PC-9 (cell line): ENCODE measurements at regions not wholly inside any gene's neighbourhood (a gene's known extent, or its start where the extent isn't known, plus 50 kb on each side); places are given as distances from the start of the nearest gene placed in this dataset.

Experiments used
- BruUV-seq: library from RNA; stranded (reverse); fragments of 400-500 nt; replicated peaks from 2 replicates; lab custom pipeline; 2021; lab: Mats Ljungman, UMichigan
- CTCF ChIA-PET: fragments of 300-600 bp; sonication (Branson Sonifier 250); formaldehyde crosslinking; loops from one replicate; lab custom pipeline; 2022; ENCODE audit warnings: antibody characterized with exemption; lab: Charles Lee
- POLR2A ChIA-PET: fragments of 300-600 bp; sonication (Branson Sonifier 250); formaldehyde crosslinking; loops from one replicate; lab custom pipeline; 2022; ENCODE audit warnings: antibody characterized with exemption; ENCODE audit not compliant: unreplicated experiment; lab: Charles Lee
- DNase-seq, 2 experiments: peaks; one replicate each; pipeline versions ENCODE4 v3.0.0 to v3.0.0-alpha.2; 2015 to 2022; ENCODE audit warnings: mixed read lengths in 1 of 2
- H2AFZ ChIP-seq: fragments of 200-600 bp; sonication (generic); 2 replicates; pipeline ENCODE4 v1.8.1; 2017; ENCODE audit warnings: antibody characterized with exemption
- H3F3A ChIP-seq: fragments of 200-600 bp; sonication (generic); 2 replicates; pipeline ENCODE4 v1.8.1; 2017; ENCODE audit warnings: antibody characterized with exemption, mild to moderate bottlenecking, low read depth; ENCODE audit not compliant: insufficient read depth
- H3K27ac ChIP-seq: fragments of 200-600 bp; sonication (generic); 2 replicates; pipeline ENCODE4 v1.6.1; 2016; ENCODE audit warnings: mixed run types
- H3K27me3 ChIP-seq: fragments of 200-600 bp; sonication (generic); 2 replicates; pipeline ENCODE4 v1.6.1; 2016; ENCODE audit warnings: low read depth, mixed run types; ENCODE audit not compliant: insufficient read depth
- H3K36me3 ChIP-seq: fragments of 200-600 bp; sonication (generic); 2 replicates; pipeline ENCODE4 v1.6.1; 2016; ENCODE audit warnings: low read depth, mixed run types
- H3K4me1 ChIP-seq: fragments of 200-600 bp; sonication (generic); replicated peaks from 2 replicates; pipeline ENCODE4 v1.6.1; 2016; ENCODE audit warnings: mixed run types; ENCODE audit not compliant: insufficient read depth
- H3K4me2 ChIP-seq: fragments of 200-600 bp; sonication (generic); 2 replicates; pipeline ENCODE4 v1.6.1; 2017; ENCODE audit warnings: mixed run types
- H3K4me3 ChIP-seq: fragments of 200-600 bp; sonication (generic); 2 replicates; pipeline ENCODE4 v1.6.1; 2016; ENCODE audit warnings: mixed run types
- H3K79me2 ChIP-seq: fragments of 200-600 bp; sonication (generic); 2 replicates; pipeline ENCODE4 v1.6.1; 2017; ENCODE audit warnings: low read depth, mixed run types
- H3K9me2 ChIP-seq: fragments of 200-600 bp; sonication (generic); 2 replicates; pipeline ENCODE4 v1.8.1; 2017; ENCODE audit warnings: mild to moderate bottlenecking; ENCODE audit not compliant: insufficient read depth
- H3K9me3 ChIP-seq: fragments of 200-600 bp; sonication (generic); 2 replicates; pipeline ENCODE4 v1.8.1; 2016; ENCODE audit warnings: low read depth; ENCODE audit not compliant: insufficient read depth
- H4K20me1 ChIP-seq: fragments of 200-600 bp; sonication (generic); 2 replicates; pipeline ENCODE4 v1.8.1; 2017; ENCODE audit not compliant: insufficient read depth
- EZH2 ChIP-seq: fragments of 200-600 bp; sonication (generic); IDR thresholded peaks from 2 replicates; pipeline ENCODE4 v1.8.0; 2017; ENCODE audit warnings: antibody characterized with exemption, low read depth
- intact Hi-C: fragments of 100-400 bp; cut with micrococcal nuclease; formaldehyde crosslinking; loops from one replicate; pipeline ENCODE4 v1.10.0; 2022; ENCODE audit not compliant: unreplicated experiment
- TF ChIP-seq, protein P1 (sequence below): fragments of 200-600 bp; sonication (generic); conservative IDR thresholded peaks from 2 replicates; pipeline ENCODE4 v1.6.1; 2017; ENCODE audit warnings: mixed run types, antibody characterized with exemption, mild to moderate bottlenecking, moderate library complexity

DNA sequence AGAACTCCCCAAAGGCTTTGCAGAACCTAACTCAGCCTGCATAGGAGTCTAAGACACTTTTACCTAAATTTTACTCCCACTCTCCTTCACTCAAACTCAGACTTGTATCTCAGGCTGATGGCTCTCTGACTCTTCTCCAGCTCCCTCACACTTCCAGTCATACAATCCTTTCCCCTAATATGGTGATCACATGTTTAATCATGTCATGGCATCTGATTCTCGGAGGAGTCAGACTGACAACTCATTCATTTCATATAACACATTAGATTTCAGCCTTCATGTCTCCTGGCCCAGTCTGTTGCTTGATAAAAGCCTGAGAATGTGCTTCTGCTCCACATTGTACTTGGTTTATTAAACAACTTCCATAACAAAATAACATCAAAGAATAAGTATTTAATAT, 1503.9 kb upstream of the TENM4 start:
- no peak overlapping the region for H3K4me2 ChIP-seq
- no peaks in the 10 kb centered on the region for H3K36me3 ChIP-seq
- H3K9me3 ChIP-seq: no peaks in the 10 kb centered on the region
- no peaks in the 10 kb centered on the region for H3K79me2 ChIP-seq
- POLR2A ChIA-PET: no interaction called here
- H3K27me3 ChIP-seq: no peaks in the 10 kb centered on the region
- H3K9me2 ChIP-seq: no peaks in the 10 kb centered on the region
- intact Hi-C loops: no loop called here
- no TSS peak for BruUV-seq
- no peak overlapping the region for H3K4me3 ChIP-seq
- DNase-seq: no peak
- CTCF ChIA-PET: no interaction called here
- no peaks in the 10 kb centered on the region for H4K20me1 ChIP-seq
- TF ChIP-seq, protein P1, sequence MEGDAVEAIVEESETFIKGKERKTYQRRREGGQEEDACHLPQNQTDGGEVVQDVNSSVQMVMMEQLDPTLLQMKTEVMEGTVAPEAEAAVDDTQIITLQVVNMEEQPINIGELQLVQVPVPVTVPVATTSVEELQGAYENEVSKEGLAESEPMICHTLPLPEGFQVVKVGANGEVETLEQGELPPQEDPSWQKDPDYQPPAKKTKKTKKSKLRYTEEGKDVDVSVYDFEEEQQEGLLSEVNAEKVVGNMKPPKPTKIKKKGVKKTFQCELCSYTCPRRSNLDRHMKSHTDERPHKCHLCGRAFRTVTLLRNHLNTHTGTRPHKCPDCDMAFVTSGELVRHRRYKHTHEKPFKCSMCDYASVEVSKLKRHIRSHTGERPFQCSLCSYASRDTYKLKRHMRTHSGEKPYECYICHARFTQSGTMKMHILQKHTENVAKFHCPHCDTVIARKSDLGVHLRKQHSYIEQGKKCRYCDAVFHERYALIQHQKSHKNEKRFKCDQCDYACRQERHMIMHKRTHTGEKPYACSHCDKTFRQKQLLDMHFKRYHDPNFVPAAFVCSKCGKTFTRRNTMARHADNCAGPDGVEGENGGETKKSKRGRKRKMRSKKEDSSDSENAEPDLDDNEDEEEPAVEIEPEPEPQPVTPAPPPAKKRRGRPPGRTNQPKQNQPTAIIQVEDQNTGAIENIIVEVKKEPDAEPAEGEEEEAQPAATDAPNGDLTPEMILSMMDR: no peak
- no peak for TF ChIP-seq EZH2
- no peak overlapping the region for H2AFZ ChIP-seq
- H3K4me1 ChIP-seq: no peaks in the 10 kb centered on the region
- no peak overlapping the region for H3K27ac ChIP-seq
- no peaks in the 10 kb centered on the region for H3F3A ChIP-seq

DNA sequence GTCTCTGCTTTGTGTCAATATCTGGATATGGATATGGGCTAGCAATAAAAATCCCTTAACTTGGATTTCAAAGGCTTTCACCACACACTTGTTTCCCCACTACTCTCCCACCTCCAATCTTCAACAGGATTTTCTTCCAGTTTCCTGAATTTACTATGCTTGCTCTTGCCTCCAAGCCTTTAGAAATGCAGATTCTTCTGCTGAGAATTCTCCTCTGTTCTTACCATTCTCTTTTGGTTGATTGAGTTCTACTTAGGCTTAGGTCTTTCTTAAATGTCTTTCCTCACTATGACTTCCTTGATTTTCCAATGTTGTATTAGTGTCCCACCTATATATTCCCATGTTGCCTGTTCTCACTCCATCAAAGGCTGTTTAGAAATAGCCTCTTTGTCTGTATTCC, 1502.4 kb upstream of the TENM4 start:
- H3K4me3 ChIP-seq: no peak overlapping the region
- intact Hi-C loops: no loop called here
- ChIA-PET CTCF (no interaction called here), POLR2A (no interaction called here)
- TF ChIP-seq EZH2: no peak
- no peaks in the 10 kb centered on the region for H4K20me1 ChIP-seq
- H3K4me1 ChIP-seq: no peaks in the 10 kb centered on the region
- no peak overlapping the region for H3K27ac ChIP-seq
- H3F3A ChIP-seq: no peaks in the 10 kb centered on the region
- H3K9me2 ChIP-seq: no peaks in the 10 kb centered on the region
- no peak for DNase-seq
- BruUV-seq: no TSS peak
- no peaks in the 10 kb centered on the region for H3K36me3 ChIP-seq
- H3K9me3 ChIP-seq: no peaks in the 10 kb centered on the region
- no peak overlapping the region for H2AFZ ChIP-seq
- H3K27me3 ChIP-seq: no peaks in the 10 kb centered on the region
- H3K4me2 ChIP-seq: no peak overlapping the region
- no peaks in the 10 kb centered on the region for H3K79me2 ChIP-seq

DNA sequence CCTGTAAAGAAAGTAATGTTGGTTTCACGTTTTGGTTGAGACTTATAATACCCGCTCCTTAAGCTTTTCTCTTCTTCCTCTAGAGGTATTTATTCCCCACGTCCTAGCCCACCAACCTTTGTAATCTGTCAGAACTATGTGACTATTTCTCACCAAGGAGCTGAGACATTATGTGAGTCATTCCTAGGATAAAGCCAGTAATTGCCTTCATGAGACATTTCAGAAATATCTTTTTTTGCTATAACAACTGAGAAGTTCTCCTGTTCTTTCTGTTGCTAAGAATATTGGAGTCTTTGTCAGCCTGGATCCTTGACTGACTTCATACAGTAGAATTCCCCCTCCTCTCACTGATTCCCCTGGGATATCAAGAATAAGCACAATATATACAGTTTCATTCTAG, 1497.0 kb upstream of the TENM4 start:
- ChIA-PET CTCF (no interaction called here), POLR2A (no interaction called here)
- no peak for TF ChIP-seq EZH2
- TF ChIP-seq, protein P1: no peak
- no peaks in the 10 kb centered on the region for H3F3A ChIP-seq
- H3K4me3 ChIP-seq: no peak overlapping the region
- no peak overlapping the region for H2AFZ ChIP-seq
- no peak overlapping the region for H3K4me2 ChIP-seq
- no peaks in the 10 kb centered on the region for H3K9me2 ChIP-seq
- H3K4me1 ChIP-seq: no peaks in the 10 kb centered on the region
- H3K27me3 ChIP-seq: no peaks in the 10 kb centered on the region
- no peaks in the 10 kb centered on the region for H4K20me1 ChIP-seq
- no peak overlapping the region for H3K27ac ChIP-seq
- BruUV-seq: no TSS peak
- H3K9me3 ChIP-seq: no peaks in the 10 kb centered on the region
- H3K79me2 ChIP-seq: no peaks in the 10 kb centered on the region
- no peak for DNase-seq
- intact Hi-C loops: no loop called here
- H3K36me3 ChIP-seq: no peaks in the 10 kb centered on the region

DNA sequence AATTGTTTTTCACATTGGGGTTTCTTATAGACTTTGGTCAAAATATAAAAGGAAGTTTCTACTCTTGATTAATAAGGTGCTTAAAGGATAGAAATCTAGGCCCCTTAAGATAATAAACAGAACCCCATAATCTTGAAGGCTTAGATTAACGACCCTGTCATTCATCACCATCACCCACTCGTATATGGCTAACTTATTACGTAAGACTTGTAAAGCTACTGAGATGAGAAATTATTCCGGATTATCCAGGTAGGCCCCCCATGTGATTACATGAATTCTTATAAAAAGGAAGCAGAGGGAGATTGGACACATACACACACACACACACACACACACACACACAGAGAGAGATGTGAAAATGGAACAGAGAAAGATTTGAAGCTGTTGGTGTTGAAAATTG, 1489.2 kb upstream of the TENM4 start:
- intact Hi-C loops: no loop called here
- H3K4me3 ChIP-seq: no peak overlapping the region
- CTCF ChIA-PET: no interaction called here
- no peaks in the 10 kb centered on the region for H3K4me1 ChIP-seq
- BruUV-seq: no TSS peak
- H3K9me3 ChIP-seq: no peaks in the 10 kb centered on the region
- H3K27me3 ChIP-seq: no peaks in the 10 kb centered on the region
- no peaks in the 10 kb centered on the region for H3K9me2 ChIP-seq
- TF ChIP-seq, protein P1: no peak
- TF ChIP-seq EZH2: no peak
- H2AFZ ChIP-seq: no peak overlapping the region
- H4K20me1 ChIP-seq: no peaks in the 10 kb centered on the region
- H3K4me2 ChIP-seq: no peak overlapping the region
- POLR2A ChIA-PET: no interaction called here
- H3K27ac ChIP-seq: no peak overlapping the region
- DNase-seq: no peak
- no peaks in the 10 kb centered on the region for H3K79me2 ChIP-seq
- H3K36me3 ChIP-seq: no peaks in the 10 kb centered on the region
- H3F3A ChIP-seq: no peaks in the 10 kb centered on the region
